Endodermal cell (in vitro differentiated cells): ENCODE measurements at regions not wholly inside any gene's neighbourhood (a gene's known extent, or its start where the extent isn't known, plus 50 kb on each side); places are given as distances from the start of the nearest gene placed in this dataset.
"Not testable (repeated sequence)": the region's sequence is repeated elsewhere in the genome, so short reads cannot be mapped to it uniquely, and the experiment has no call there.

Source experiments
- DNase-seq: peaks from one replicate; pipeline ENCODE4 v3.0.0-alpha.2; 2017
- H3K27ac ChIP-seq: 2 replicates; pipeline ENCODE4 v1.5.1; 2013; ENCODE audit warnings: mild to moderate bottlenecking, low read depth, low read length, moderate library complexity
- H3K27me3 ChIP-seq: 2 replicates; pipeline ENCODE4 v1.6.1; 2013; ENCODE audit warnings: mild to moderate bottlenecking, low read length, moderate library complexity; ENCODE audit not compliant: insufficient read depth, control insufficient read depth, poor library complexity, severe bottlenecking
- H3K36me3 ChIP-seq: 2 replicates; pipeline ENCODE4 v1.7.0; 2013; ENCODE audit warnings: mild to moderate bottlenecking, low read length, moderate library complexity; ENCODE audit not compliant: control insufficient read depth, insufficient read depth
- H3K4me1 ChIP-seq: one replicate; pipeline ENCODE4 v1.7.0; 2013; ENCODE audit warnings: low read length; ENCODE audit not compliant: control insufficient read depth, insufficient read depth
- H3K4me3 ChIP-seq: 2 replicates; pipeline ENCODE4 v1.5.1; 2013; ENCODE audit warnings: mild to moderate bottlenecking, low read length, moderate library complexity
- H3K9ac ChIP-seq: 2 replicates; pipeline ENCODE4 v1.6.1; 2013; ENCODE audit warnings: mild to moderate bottlenecking, low read length, moderate library complexity; ENCODE audit not compliant: poor library complexity, severe bottlenecking; ENCODE audit errors: extremely low read depth
- H3K9me3 ChIP-seq: 2 replicates; pipeline ENCODE4 v1.6.1; 2013; ENCODE audit warnings: mild to moderate bottlenecking, low read length, moderate library complexity; ENCODE audit not compliant: control insufficient read depth
- H3K27ac Mint-ChIP-seq: 2 replicates; pipeline ENCODE4 v1.8.0; 2020; ENCODE audit warnings: mixed read lengths
- H3K27me3 Mint-ChIP-seq: 2 replicates; pipeline ENCODE4 v1.8.0; 2021; ENCODE audit warnings: mild to moderate bottlenecking, mixed read lengths; ENCODE audit not compliant: insufficient read depth
- H3K36me3 Mint-ChIP-seq: 2 replicates; pipeline ENCODE4 v1.8.0; 2020; ENCODE audit warnings: low read depth, mixed read lengths
- H3K4me1 Mint-ChIP-seq: 2 replicates; pipeline ENCODE4 v1.8.0; 2020; ENCODE audit warnings: mixed read lengths
- H3K4me3 Mint-ChIP-seq: 2 replicates; pipeline ENCODE4 v1.8.0; 2020; ENCODE audit warnings: mild to moderate bottlenecking, moderate library complexity, mixed read lengths
- H3K9me3 Mint-ChIP-seq: 2 replicates; pipeline ENCODE4 v1.8.0; 2020; ENCODE audit warnings: mild to moderate bottlenecking, mixed read lengths
- CTCF ChIP-seq: fragments of 200-600 bp; sonication (generic); conservative IDR thresholded peaks from 2 replicates; pipeline ENCODE4 v1.5.0; 2021; ENCODE audit warnings: antibody characterized with exemption, mild to moderate bottlenecking
- WGBS, 2 experiments: methylation state at CpG; one replicate each; pipeline versions ENCODE4 v1.1.5 to v1.1.7; 2013; ENCODE audit warnings: missing lambda C conversion rate in 2 of 2, mixed read lengths in 1 of 2; ENCODE audit not compliant: insufficient coverage in 1 of 2, insufficient read length in 1 of 2; 5-methylcytosine and 5-hydroxymethylcytosine counted together

GRCh38 chr5:179457612-179458011 is 92.7 kb upstream of the RUFY1 start:
- TF ChIP-seq CTCF: no peak
- Histone ChIP-seq H3K9me3 (peaks cover 8% of the 10 kb centered on the region), H3K9ac (no peak overlapping the region), H3K36me3 (no peaks in the 10 kb centered on the region), H3K27me3 (no peaks in the 10 kb centered on the region), H3K4me1 (no peaks in the 10 kb centered on the region), H3K27ac (no peak overlapping the region), H3K4me3 (no peak overlapping the region)
- H3K4me3 Mint-ChIP-seq: no peak overlapping the region
- no peak overlapping the region for H3K27ac Mint-ChIP-seq
- no peaks in the 10 kb centered on the region for H3K4me1 Mint-ChIP-seq
- no peaks in the 10 kb centered on the region for H3K36me3 Mint-ChIP-seq
- 94 to 97% methylated on average over 4 to 8 of the region's 8 CpGs for WGBS, 2 experiments
- H3K9me3 Mint-ChIP-seq: peaks cover 25% of the 10 kb centered on the region
- no peak for DNase-seq
- H3K27me3 Mint-ChIP-seq: peaks cover 7% of the 10 kb centered on the region

- not testable (repeated sequence) for H3K27me3 Mint-ChIP-seq, H3K36me3 Mint-ChIP-seq
- WGBS, 2 experiments: 91 to 100% methylated on average over 4 to 11 of the region's 15 CpGs
Measured at GRCh38 chr5:179456075-179456474, 94.3 kb upstream of the RUFY1 start.

GRCh38 chr5:179455320-179455719 is 95.0 kb upstream of the RUFY1 start:
- Histone ChIP-seq H3K36me3 (no peaks in the 10 kb centered on the region), H3K9ac (no peak overlapping the region), H3K9me3 (peaks cover 8% of the 10 kb centered on the region), H3K4me3 (no peak overlapping the region), H3K27ac (no peak overlapping the region), H3K27me3 (no peaks in the 10 kb centered on the region), H3K4me1 (no peaks in the 10 kb centered on the region)
- H3K4me3 Mint-ChIP-seq: no peak overlapping the region
- H3K27me3 Mint-ChIP-seq: peaks cover 7% of the 10 kb centered on the region
- H3K27ac Mint-ChIP-seq: no peak overlapping the region
- peaks cover 41% of the 10 kb centered on the region for H3K9me3 Mint-ChIP-seq
- TF ChIP-seq CTCF: no peak
- no peak for DNase-seq
- 91 to 92% methylated on average over 14 to 15 of the region's 15 CpGs for WGBS, 2 experiments
- no peaks in the 10 kb centered on the region for H3K4me1 Mint-ChIP-seq
- H3K36me3 Mint-ChIP-seq: no peaks in the 10 kb centered on the region

More at GRCh38 chr5:179456075-179456474, 94.3 kb upstream of the RUFY1 start:
- not testable (repeated sequence) for DNase-seq, H3K9me3 ChIP-seq, H3K27ac Mint-ChIP-seq, H3K36me3 ChIP-seq, H3K27ac ChIP-seq, H3K4me1 Mint-ChIP-seq, H3K9ac ChIP-seq, H3K4me3 ChIP-seq, H3K27me3 ChIP-seq, H3K4me3 Mint-ChIP-seq, H3K4me1 ChIP-seq
- peaks cover 33% of the 10 kb centered on the region for H3K9me3 Mint-ChIP-seq

- Histone ChIP-seq H3K27me3 (no peaks in the 10 kb centered on the region), H3K9me3 (peaks cover 8% of the 10 kb centered on the region), H3K4me3 (no peak overlapping the region), H3K36me3 (no peaks in the 10 kb centered on the region), H3K27ac (no peak overlapping the region), H3K9ac (no peak overlapping the region), H3K4me1 (no peaks in the 10 kb centered on the region)
- Mint-ChIP-seq H3K4me1 (no peaks in the 10 kb centered on the region), H3K27me3 (peaks cover 5% of the 10 kb centered on the region), H3K27ac (no peak overlapping the region), H3K36me3 (no peaks in the 10 kb centered on the region), H3K4me3 (no peak overlapping the region), H3K9me3 (peaks cover 48% of the 10 kb centered on the region)
- 83 to 87% methylated on average over 6 to 9 of the region's 9 CpGs for WGBS, 2 experiments
- TF ChIP-seq CTCF: no peak
- no peak for DNase-seq
Measured at GRCh38 chr5:179454356-179454755, 96.0 kb upstream of the RUFY1 start.
